IMR-90 (cell line): ENCODE measurements at regions not wholly inside any gene's neighbourhood (a gene's known extent, or its start where the extent isn't known, plus 50 kb on each side); places are given as distances from the start of the nearest gene placed in this dataset.

Experiments used
- ATAC-seq: fragments of 200-7000 bp; cut with Tn5 transposase; 2 replicates; pipeline ENCODE4 v1.9.1; 2020; ENCODE audit warnings: low read depth, mild to moderate bottlenecking, moderate library complexity
- BruUV-seq: library from RNA; stranded (reverse); fragments of 400-500 nt; replicated peaks from 2 replicates; lab custom pipeline; 2021; lab: Mats Ljungman, UMichigan
- CTCF ChIA-PET: fragments of 300-600 bp; formaldehyde crosslinking; extraction: SDS; loops from one replicate; lab custom pipeline; 2021; ENCODE audit warnings: antibody characterized with exemption; lab: Yijun Ruan, JAX
- POLR2A ChIA-PET: fragments of 300-600 bp; sonication (Branson Sonifier 250); formaldehyde crosslinking; loops from one replicate; lab custom pipeline; 2022; ENCODE audit warnings: antibody characterized with exemption; ENCODE audit not compliant: unreplicated experiment; lab: Charles Lee
- DNase-seq: peaks from one replicate; pipeline ENCODE4 v3.0.0; 2013
- H2AFZ ChIP-seq: replicated peaks from 2 replicates; pipeline ENCODE3; 2013; ENCODE audit warnings: low read length, mild to moderate bottlenecking; ENCODE audit not compliant: poor library complexity
- H2AK5ac ChIP-seq: 2 replicates; pipeline ENCODE4 v1.6.1; 2013; ENCODE audit warnings: low read depth, low read length, inconsistent platforms
- H2AK9ac ChIP-seq: replicated peaks from 2 replicates; pipeline ENCODE3; 2013; ENCODE audit warnings: mild to moderate bottlenecking, low read depth, low read length, moderate library complexity; ENCODE audit not compliant: poor library complexity
- H2BK120ac ChIP-seq: 2 replicates; pipeline ENCODE4 v1.6.1; 2013; ENCODE audit warnings: low read depth, low read length, inconsistent platforms
- H2BK15ac ChIP-seq: 3 replicates; pipeline ENCODE4 v1.6.1; 2013; ENCODE audit warnings: low read depth, low read length, inconsistent platforms
- H2BK20ac ChIP-seq: 2 replicates; pipeline ENCODE4 v1.6.1; 2013; ENCODE audit warnings: low read depth, mild to moderate bottlenecking, inconsistent platforms, low read length, moderate library complexity
- H2BK5ac ChIP-seq: 2 replicates; pipeline ENCODE4 v1.6.1; 2013; ENCODE audit warnings: mild to moderate bottlenecking, low read depth, low read length, inconsistent platforms; ENCODE audit not compliant: poor library complexity, severe bottlenecking
- H3K14ac ChIP-seq: replicated peaks from 2 replicates; pipeline ENCODE4 v1.6.1; 2013; ENCODE audit warnings: low read depth, low read length, inconsistent platforms
- H3K18ac ChIP-seq: 2 replicates; pipeline ENCODE4 v1.6.1; 2013; ENCODE audit warnings: low read depth, low read length, control low read depth
- H3K23ac ChIP-seq: 2 replicates; pipeline ENCODE4 v1.6.1; 2013; ENCODE audit warnings: low read depth, low read length, inconsistent platforms
- H3K27ac ChIP-seq: 2 replicates; pipeline ENCODE4 v1.5.1; 2013; ENCODE audit warnings: mild to moderate bottlenecking, control low read depth, low read length; ENCODE audit not compliant: insufficient read depth
- H3K27me3 ChIP-seq: 2 replicates; pipeline ENCODE4 v1.6.1; 2013; ENCODE audit warnings: low read length; ENCODE audit not compliant: control insufficient read depth, insufficient read depth
- H3K36me3 ChIP-seq: 2 replicates; pipeline ENCODE4 v1.6.1; 2013; ENCODE audit warnings: low read length, mixed read lengths; ENCODE audit not compliant: control insufficient read depth, insufficient read depth
- H3K4ac ChIP-seq: 2 replicates; pipeline ENCODE4 v1.6.1; 2013; ENCODE audit warnings: low read depth, low read length, inconsistent platforms
- H3K4me1 ChIP-seq: 2 replicates; pipeline ENCODE4 v1.6.1; 2013; ENCODE audit warnings: low read length, mixed read lengths; ENCODE audit not compliant: control insufficient read depth, insufficient read depth
- H3K4me2 ChIP-seq: 2 replicates; pipeline ENCODE4 v1.6.1; 2013; ENCODE audit warnings: low read depth, mild to moderate bottlenecking, control low read depth, low read length, moderate library complexity
- H3K4me3 ChIP-seq: 2 replicates; pipeline ENCODE4 v1.5.1; 2013; ENCODE audit warnings: low read depth, mild to moderate bottlenecking, control low read depth, low read length, moderate library complexity; ENCODE audit not compliant: insufficient read depth
- H3K56ac ChIP-seq: 2 replicates; pipeline ENCODE4 v1.6.1; 2013; ENCODE audit warnings: low read length, inconsistent platforms; ENCODE audit not compliant: insufficient read depth; ENCODE audit errors: extremely low read depth
- H3K79me1 ChIP-seq, 2 experiments: 2 replicates each; pipeline ENCODE4 v1.6.1; 2013; ENCODE audit warnings: low read length in 2 of 2, inconsistent platforms in 1 of 2, low read depth in 1 of 2
- H3K9ac ChIP-seq: 2 replicates; pipeline ENCODE4 v1.6.1; 2013; ENCODE audit warnings: low read depth, low read length, control low read depth
- H3K9me1 ChIP-seq: 2 replicates; pipeline ENCODE4 v1.6.1; 2013; ENCODE audit warnings: low read length, inconsistent platforms; ENCODE audit not compliant: insufficient read depth
- H3K9me3 ChIP-seq: 2 replicates; pipeline ENCODE4 v1.6.1; 2013; ENCODE audit warnings: low read length; ENCODE audit not compliant: control insufficient read depth, insufficient read depth
- H4K20me1 ChIP-seq: 2 replicates; pipeline ENCODE4 v1.6.1; 2013; ENCODE audit warnings: low read length, inconsistent platforms; ENCODE audit not compliant: insufficient read depth
- H4K5ac ChIP-seq: 2 replicates; pipeline ENCODE4 v1.6.1; 2013; ENCODE audit warnings: mild to moderate bottlenecking, low read depth, low read length, control low read depth
- H4K8ac ChIP-seq, 2 experiments: 2 replicates each; pipeline ENCODE4 v1.6.1; 2013; ENCODE audit warnings: low read depth in 2 of 2, low read length in 2 of 2, control low read depth in 1 of 2, inconsistent platforms in 1 of 2
- H4K91ac ChIP-seq: 2 replicates; pipeline ENCODE4 v1.6.1; 2013; ENCODE audit warnings: low read depth, low read length, inconsistent platforms; ENCODE audit not compliant: insufficient read depth
- ELK1 ChIP-seq: fragments of 150-350 bp; IDR thresholded peaks from 2 replicates; pipeline ENCODE4 v1.6.1; 2016; ENCODE audit warnings: low read depth, mild to moderate bottlenecking, low read length, moderate library complexity, borderline replicate concordance
- MAFK ChIP-seq: IDR thresholded peaks from 2 replicates; pipeline ENCODE4 v1.6.1; 2012; ENCODE audit warnings: low read depth, low read length, improper control_type of control experiment
- MXI1 ChIP-seq: IDR thresholded peaks from 2 replicates; pipeline ENCODE4 v1.6.1; 2012; ENCODE audit warnings: low read depth, mild to moderate bottlenecking, low read length, moderate library complexity, borderline replicate concordance
- NFE2L2 ChIP-seq: fragments of 150-350 bp; IDR thresholded peaks from 2 replicates; pipeline ENCODE4 v1.6.1; 2016; ENCODE audit warnings: low read depth, mild to moderate bottlenecking, low read length
- RFX5 ChIP-seq: IDR thresholded peaks from 2 replicates; pipeline ENCODE4 v1.8.0; 2012; ENCODE audit warnings: low read depth, mild to moderate bottlenecking, low read length, moderate library complexity
- whole genome bisulfite sequencing, 2 experiments: methylation state at CpG; one replicate each; pipeline versions ENCODE4 v1.1.5 to v1.1.7; 2013; ENCODE audit warnings: missing lambda C conversion rate in 2 of 2; ENCODE audit not compliant: insufficient read length in 1 of 2; ENCODE audit errors: extremely low coverage in 2 of 2; 5-methylcytosine and 5-hydroxymethylcytosine counted together
- dilution Hi-C: fragments of 300-500 bp; cut with HindIII; formaldehyde crosslinking; loops from one replicate; pipeline ENCODE4 v1.14.3; 2018; ENCODE audit warnings: low sequenced_read_pairs; ENCODE audit not compliant: unreplicated experiment
- in situ Hi-C: fragments of 300-500 bp; cut with MboI; formaldehyde crosslinking; loops from 3 replicates; pipeline ENCODE4 v1.14.3; 2019; ENCODE audit warnings: low sequenced_read_pairs, inconsistent platforms, mixed read lengths
- intact Hi-C: fragments of 100-400 bp; cut with micrococcal nuclease; formaldehyde crosslinking; loops from 2 replicates; pipeline ENCODE4 v1.10.0; 2022
- TF ChIP-seq, protein P1 (sequence below): conservative IDR thresholded peaks from 2 replicates; pipeline ENCODE4 v1.5.1; 2012; ENCODE audit warnings: mild to moderate bottlenecking, low read depth, low read length, improper control_type of control experiment

GRCh38 chr17:72590882-72591281 lies 470.1 kb downstream of the SOX9 start:
- H3K4me2 ChIP-seq: peak overlapping the region; percentile 98
- H2AFZ ChIP-seq: peak overlapping the region; percentile 97
- peaks cover 22% of the 10 kb centered on the region for H3K4me1 ChIP-seq
- WGBS, 2 experiments: 29% methylated on average over 5 of the region's 9 CpGs; no CpG with 5 or more reads in 1 of the 2 experiments
- TF ChIP-seq MAFK: no peak
- TF ChIP-seq, protein P1, sequence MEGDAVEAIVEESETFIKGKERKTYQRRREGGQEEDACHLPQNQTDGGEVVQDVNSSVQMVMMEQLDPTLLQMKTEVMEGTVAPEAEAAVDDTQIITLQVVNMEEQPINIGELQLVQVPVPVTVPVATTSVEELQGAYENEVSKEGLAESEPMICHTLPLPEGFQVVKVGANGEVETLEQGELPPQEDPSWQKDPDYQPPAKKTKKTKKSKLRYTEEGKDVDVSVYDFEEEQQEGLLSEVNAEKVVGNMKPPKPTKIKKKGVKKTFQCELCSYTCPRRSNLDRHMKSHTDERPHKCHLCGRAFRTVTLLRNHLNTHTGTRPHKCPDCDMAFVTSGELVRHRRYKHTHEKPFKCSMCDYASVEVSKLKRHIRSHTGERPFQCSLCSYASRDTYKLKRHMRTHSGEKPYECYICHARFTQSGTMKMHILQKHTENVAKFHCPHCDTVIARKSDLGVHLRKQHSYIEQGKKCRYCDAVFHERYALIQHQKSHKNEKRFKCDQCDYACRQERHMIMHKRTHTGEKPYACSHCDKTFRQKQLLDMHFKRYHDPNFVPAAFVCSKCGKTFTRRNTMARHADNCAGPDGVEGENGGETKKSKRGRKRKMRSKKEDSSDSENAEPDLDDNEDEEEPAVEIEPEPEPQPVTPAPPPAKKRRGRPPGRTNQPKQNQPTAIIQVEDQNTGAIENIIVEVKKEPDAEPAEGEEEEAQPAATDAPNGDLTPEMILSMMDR: no peak
- TF ChIP-seq NFE2L2: no peak
- no peak for TF ChIP-seq MXI1
- TF ChIP-seq ELK1: no peak
- TF ChIP-seq RFX5: no peak
- H3K36me3 ChIP-seq: no peaks in the 10 kb centered on the region
- H3K23ac ChIP-seq: peak overlapping the region; percentile 81
- H4K5ac ChIP-seq: no peak overlapping the region
- in situ Hi-C loops: loop anchor here (25.0 kb wide), 1 partner anchor 771 kb away; no protein-coding TSS in a partner anchor
- peak overlapping the region; percentile 71; the same call in 1 of the 2 replicates for H3K14ac ChIP-seq
- CTCF ChIA-PET: interaction anchor here (0.5 to 1.2 kb wide), 2 partner anchors 134 to 1706 kb away, joined by 3 to 5 read pairs; no protein-coding TSS in a partner anchor
- peak overlapping the region; percentile 61 for H2AK5ac ChIP-seq
- peak overlapping the region; percentile 18; the same call in 1 of the 2 replicates for H3K4ac ChIP-seq
- peaks cover 12% of the 10 kb centered on the region; the same call in 1 of the 2 replicates for H3K9me1 ChIP-seq
- peak overlapping the region; percentile 26 for H2AK9ac ChIP-seq
- peak overlapping the region; percentile 37 for H2BK5ac ChIP-seq
- H4K20me1 ChIP-seq: 0 out of 2 replicates have a peak, but pooled peaks cover 3% of the 10 kb centered on the region
- H3K18ac ChIP-seq: no peak overlapping the region
- peak overlapping the region; percentile 55; the same call in 1 of the 3 replicates for H2BK15ac ChIP-seq
- ATAC-seq (no peak), DNase-seq (no peak)
- peak overlapping the region; percentile 39 for H3K27ac ChIP-seq
- H3K27me3 ChIP-seq: no peaks in the 10 kb centered on the region
- 0 out of 2 replicates have a peak overlapping the region, but pooled peaks have one; percentile 4 for H2BK20ac ChIP-seq
- H3K79me1 ChIP-seq: peaks cover 18 to 53% of the 10 kb centered on the region in 2 experiments
- dilution Hi-C loops: no loop called here
- H4K8ac ChIP-seq: peak overlapping the region; percentile 23 to 24; a peak in 2 of 4 replicates
- peak overlapping the region; percentile 1; the same call in 1 of the 2 replicates for H4K91ac ChIP-seq
- H3K4me3 ChIP-seq: peak overlapping the region; percentile 99
- no TSS peak for BruUV-seq
- intact Hi-C loops: loop anchor here (5.0 to 10.0 kb wide), 2 partner anchors 91 to 134 kb away; no protein-coding TSS in a partner anchor
- peak overlapping the region; percentile 36; the same call in 1 of the 2 replicates for H3K56ac ChIP-seq
- H3K9me3 ChIP-seq: no peaks in the 10 kb centered on the region
- H2BK120ac ChIP-seq: peak overlapping the region; percentile 68
- peak overlapping the region; percentile 97 for H3K9ac ChIP-seq
- POLR2A ChIA-PET: no interaction called here
